A549 (cell line): ENCODE measurements at regions not wholly inside any gene's neighbourhood (a gene's known extent, or its start where the extent isn't known, plus 50 kb on each side); places are given as distances from the start of the nearest gene placed in this dataset.

Source experiments
- CBX2 ChIP-seq: fragments of 200-600 bp; sonication (generic); IDR thresholded peaks from 2 replicates; pipeline ENCODE4 v1.6.1; 2016; ENCODE audit warnings: low read depth, mild to moderate bottlenecking, borderline replicate concordance
- CEBPB ChIP-seq, 2 experiments: fragments of >200 bp in 1 of 2; sonication (Bioruptor Twin) in 1 of 2; formaldehyde crosslinking in 1 of 2; IDR thresholded peaks; 2 replicates each; pipeline ENCODE4 v1.6.1; 2012 to 2016
- CHD2 ChIP-seq: fragments of 150-350 bp; IDR thresholded peaks from 2 replicates; pipeline ENCODE4 v1.6.1; 2014; ENCODE audit warnings: low read length; ENCODE audit not compliant: partially characterized antibody
- E2F6 ChIP-seq: IDR thresholded peaks from 2 replicates; pipeline ENCODE4 v1.6.1; 2012; ENCODE audit warnings: low read depth, borderline replicate concordance
- EHF ChIP-seq: fragments of 250-450 bp; sonication (Bioruptor Pico); IDR thresholded peaks from 2 replicates; pipeline ENCODE4 v1.5.0; 2020; ENCODE audit warnings: mild to moderate bottlenecking
- EHMT2 ChIP-seq: fragments of 200-600 bp; sonication (generic); IDR thresholded peaks from 2 replicates; pipeline ENCODE4 v1.6.1; 2016; ENCODE audit warnings: antibody characterized with exemption, low read depth, mild to moderate bottlenecking, moderate library complexity
- FOSB ChIP-seq: fragments of 250-450 bp; sonication (Bioruptor Pico); IDR thresholded peaks from 2 replicates; pipeline ENCODE4 v1.5.0; 2020; ENCODE audit warnings: mild to moderate bottlenecking, moderate library complexity
- FOSL2 ChIP-seq, 2 experiments: fragments of 450-650 bp in 1 of 2; fragments of >200 bp in 1 of 2; sonication (Bioruptor Twin) in 1 of 2; formaldehyde crosslinking; IDR thresholded peaks; 2 replicates each; pipeline versions ENCODE4 v1.5.0 to v1.6.1; 2016 to 2020; ENCODE audit warnings: mild to moderate bottlenecking in 1 of 2, moderate library complexity in 1 of 2
- GATA3 ChIP-seq: IDR thresholded peaks from 2 replicates; pipeline ENCODE4 v1.6.1; 2012; ENCODE audit warnings: borderline replicate concordance
- HMGXB4 ChIP-seq: fragments of 250-450 bp; sonication (Bioruptor Pico); IDR thresholded peaks from 2 replicates; pipeline ENCODE4 v1.5.0; 2021; ENCODE audit warnings: mild to moderate bottlenecking, moderate library complexity, borderline replicate concordance
- JUNB ChIP-seq: fragments of >200 bp; sonication (Bioruptor Twin); formaldehyde crosslinking; IDR thresholded peaks from 2 replicates; pipeline ENCODE4 v1.6.1; 2016
- KDM1A ChIP-seq: fragments of 200-600 bp; sonication (generic); IDR thresholded peaks from 2 replicates; pipeline ENCODE4 v1.6.1; 2016; ENCODE audit warnings: low read depth, mild to moderate bottlenecking
- MAFK ChIP-seq: fragments of 450-650 bp; IDR thresholded peaks from 2 replicates; pipeline ENCODE4 v1.6.1; 2014; ENCODE audit not compliant: partially characterized antibody
- MAX ChIP-seq: IDR thresholded peaks from 2 replicates; pipeline ENCODE4 v1.6.1; 2012
- MYC ChIP-seq: IDR thresholded peaks from 2 replicates; pipeline ENCODE4 v1.6.1; 2012; ENCODE audit warnings: mild to moderate bottlenecking, inconsistent platforms, low read length, improper control_type of control experiment, borderline replicate concordance
- NFE2L2 ChIP-seq: fragments of 150-350 bp; conservative IDR thresholded peaks from 2 replicates; pipeline ENCODE4 v1.6.1; 2014; ENCODE audit warnings: low read length
- NPAS2 ChIP-seq: fragments of 250-450 bp; sonication (Bioruptor Pico); IDR thresholded peaks from 2 replicates; pipeline ENCODE4 v1.8.0; 2022; ENCODE audit warnings: mild to moderate bottlenecking, moderate library complexity, borderline replicate concordance
- NR3C1 ChIP-seq: fragments of >200 bp; sonication (Bioruptor Twin); formaldehyde crosslinking; IDR thresholded peaks from 3 replicates; pipeline ENCODE4 v1.6.1; 2017
- POLR2A ChIP-seq: IDR thresholded peaks from 2 replicates; pipeline ENCODE4 v1.6.1; 2012; ENCODE audit warnings: mild to moderate bottlenecking, low read length
- RAD21 ChIP-seq, 2 experiments: fragments of >200 bp in 1 of 2; sonication (Bioruptor Twin) in 1 of 2; formaldehyde crosslinking in 1 of 2; IDR thresholded peaks in 1 of 2; conservative IDR thresholded peaks in 1 of 2; 2 replicates in 1 of 2; 3 replicates in 1 of 2; pipeline ENCODE4 v1.6.1; 2012 to 2018; ENCODE audit warnings: inconsistent platforms in 1 of 2
- RARB ChIP-seq: fragments of 250-450 bp; sonication (Bioruptor Pico); IDR thresholded peaks from 2 replicates; pipeline ENCODE4 v1.8.0; 2021; ENCODE audit warnings: mild to moderate bottlenecking, moderate library complexity
- RCOR1 ChIP-seq: fragments of 150-350 bp; IDR thresholded peaks from 2 replicates; pipeline ENCODE4 v1.6.1; 2014; ENCODE audit warnings: antibody characterized with exemption, low read length, low read depth
- REST ChIP-seq: fragments of 200-600 bp; sonication (generic); IDR thresholded peaks from 2 replicates; pipeline ENCODE4 v1.6.1; 2016; ENCODE audit warnings: antibody characterized with exemption, mild to moderate bottlenecking, moderate library complexity
- RFX5 ChIP-seq: fragments of 450-650 bp; IDR thresholded peaks from 2 replicates; pipeline ENCODE4 v1.7.1; 2014; ENCODE audit warnings: antibody characterized with exemption, mild to moderate bottlenecking, moderate library complexity
- SMC3 ChIP-seq: fragments of >200 bp; sonication (Bioruptor Twin); formaldehyde crosslinking; IDR thresholded peaks from 3 replicates; pipeline ENCODE4 v1.6.1; 2018; ENCODE audit warnings: inconsistent platforms
- SREBF2 ChIP-seq: fragments of 450-650 bp; IDR thresholded peaks from 2 replicates; pipeline ENCODE4 v1.6.1; 2014; ENCODE audit warnings: mild to moderate bottlenecking, moderate library complexity
- USF2 ChIP-seq: fragments of 450-650 bp; IDR thresholded peaks from 2 replicates; pipeline ENCODE4 v1.6.1; 2014; ENCODE audit warnings: antibody characterized with exemption

GRCh38 chr22:46078241-46079092 is 71.9 kb upstream of the PPARA start (continued):
- TF ChIP-seq EHF (CRISPR knock-in tag) (no peak), FOSL2 (IDR thresholded peaks at IDR 0.05) (no peak), FOSL2 (CRISPR knock-in tag; IDR thresholded peaks at IDR 0.05) (0 out of 2 replicates have a peak, but pooled peaks have one; percentile 15), MYC (no peak), HMGXB4 (CRISPR knock-in tag) (no peak), KDM1A (no peak), SMC3 (no peak), POLR2A (no peak; the same call in 1 of the 2 replicates), MAX (peak; percentile 88), NR3C1 (no peak), CBX2 (no peak), NPAS2 (CRISPR knock-in tag) (peak; percentile 88), RARB (CRISPR knock-in tag) (no peak), CHD2 (no peak), REST (no peak), E2F6 (peak; percentile 47), SREBF2 (no peak), JUNB (no peak), CEBPB (IDR thresholded peaks at IDR 0.05) (no peak), FOSB (CRISPR knock-in tag) (no peak), RCOR1 (no peak), USF2 (peak; percentile 93), GATA3 (peak; percentile 35; the same call in 1 of the 2 replicates), RFX5 (no peak), EHMT2 (no peak), RAD21 (conservative IDR thresholded peaks at IDR 0.05 in 1 of 2, IDR thresholded peaks at IDR 0.05 in 1 of 2) (no peak), MAFK (no peak), NFE2L2 (no peak)
- TF ChIP-seq, all 56 proteins: peak for 10
